OCI-LY3 (cell line): ENCODE measurements at regions not wholly inside any gene's neighbourhood (a gene's known extent, or its start where the extent isn't known, plus 50 kb on each side); places are given as distances from the start of the nearest gene placed in this dataset.

Experiments
- H2AFZ ChIP-seq: fragments of 200-600, 300-600 bp; shearing (Covaris generic); 2 replicates; pipeline ENCODE4 v1.6.0; 2014; ENCODE audit warnings: antibody characterized with exemption, low read depth, low read length
- H3K27ac ChIP-seq: fragments of 200-600, 300-600 bp; sonication (generic); 2 replicates; pipeline ENCODE4 v1.5.1; 2014; ENCODE audit warnings: mild to moderate bottlenecking, low read length, moderate library complexity, mixed read lengths
- H3K27me3 ChIP-seq: fragments of 200-600, 300-600 bp; sonication (generic); 2 replicates; pipeline ENCODE4 v1.6.1; 2014; ENCODE audit warnings: low read depth, low read length, mixed read lengths
- H3K36me3 ChIP-seq: fragments of 200-600, 300-600 bp; sonication (generic); replicated peaks from 2 replicates; pipeline ENCODE3; 2014; ENCODE audit warnings: low read depth, low read length, mixed read lengths
- H3K4me1 ChIP-seq: fragments of 300-600, 200-600 bp; sonication (generic); 2 replicates; pipeline ENCODE4 v1.6.1; 2014; ENCODE audit warnings: low read length, mixed read lengths
- H3K4me2 ChIP-seq: fragments of 200-600, 300-600 bp; sonication (generic); 2 replicates; pipeline ENCODE4 v1.6.1; 2014; ENCODE audit warnings: low read length, mixed read lengths
- H3K4me3 ChIP-seq: fragments of 300-600, 200-600 bp; sonication (generic); 2 replicates; pipeline ENCODE4 v1.5.1; 2014; ENCODE audit warnings: antibody characterized with exemption, mild to moderate bottlenecking, low read length, moderate library complexity
- H3K79me2 ChIP-seq: fragments of 300-600, 200-600 bp; shearing (Covaris generic); 2 replicates; pipeline ENCODE4 v1.6.1; 2014; ENCODE audit warnings: mild to moderate bottlenecking, low read length, mixed read lengths
- H3K9ac ChIP-seq: fragments of 300-600, 200-600 bp; shearing (Covaris generic); 2 replicates; pipeline ENCODE4 v1.6.0; 2014; ENCODE audit warnings: mild to moderate bottlenecking, low read length, moderate library complexity
- H3K9me3 ChIP-seq: fragments of 200-600, 300-600 bp; shearing (Covaris generic); 2 replicates; pipeline ENCODE4 v1.6.1; 2014; ENCODE audit warnings: low read length, mixed read lengths; ENCODE audit not compliant: insufficient read depth
- H4K20me1 ChIP-seq: fragments of 200-600, 300-600 bp; sonication (generic); 2 replicates; pipeline ENCODE4 v1.6.1; 2016; ENCODE audit warnings: low read length, mixed read lengths; ENCODE audit not compliant: insufficient read depth
- EZH2phosphoT487 ChIP-seq: fragments of 200-600 bp; shearing (Covaris generic); IDR thresholded peaks from 2 replicates; pipeline ENCODE4 v1.6.1; 2018; ENCODE audit warnings: antibody characterized with exemption, mixed run types, low read depth
- TF ChIP-seq, protein P1 (sequence below): fragments of 200-600, 300-600 bp; sonication (generic); IDR thresholded peaks from 2 replicates; pipeline ENCODE4 v1.5.1; 2014; ENCODE audit warnings: antibody characterized with exemption, low read length, low read depth

DNA sequence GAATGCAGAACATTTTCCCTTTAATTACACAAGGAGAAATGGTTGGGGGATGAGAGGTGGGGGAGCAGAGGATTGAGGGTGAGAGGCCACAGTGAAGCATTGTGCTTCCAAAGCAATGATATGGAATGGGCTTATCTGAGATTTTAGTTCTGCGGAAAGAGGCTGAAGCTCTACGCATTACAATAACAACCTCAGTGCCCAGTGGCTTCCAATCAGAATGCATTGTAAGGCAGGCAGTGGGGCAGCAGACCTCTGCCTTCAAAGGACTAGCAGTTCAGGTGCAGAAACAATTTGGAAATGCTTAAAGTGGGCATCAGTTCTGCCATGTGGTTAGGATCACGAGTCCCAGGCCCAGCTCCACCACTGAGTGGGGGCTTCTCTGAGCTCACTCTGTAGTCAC is 251.0 kb upstream of the ZMIZ1 start:
- Histone ChIP-seq H3K9me3 (no peaks in the 10 kb centered on the region), H3K9ac (no peak overlapping the region), H3K36me3 (no peaks in the 10 kb centered on the region), H4K20me1 (no peaks in the 10 kb centered on the region), H3K27me3 (peaks cover 8% of the 10 kb centered on the region; the same call in 1 of the 2 replicates), H3K4me2 (no peak overlapping the region), H2AFZ (no peak overlapping the region), H3K4me3 (no peak overlapping the region), H3K27ac (no peak overlapping the region), H3K4me1 (no peaks in the 10 kb centered on the region), H3K79me2 (no peaks in the 10 kb centered on the region)
- TF ChIP-seq, protein P1, sequence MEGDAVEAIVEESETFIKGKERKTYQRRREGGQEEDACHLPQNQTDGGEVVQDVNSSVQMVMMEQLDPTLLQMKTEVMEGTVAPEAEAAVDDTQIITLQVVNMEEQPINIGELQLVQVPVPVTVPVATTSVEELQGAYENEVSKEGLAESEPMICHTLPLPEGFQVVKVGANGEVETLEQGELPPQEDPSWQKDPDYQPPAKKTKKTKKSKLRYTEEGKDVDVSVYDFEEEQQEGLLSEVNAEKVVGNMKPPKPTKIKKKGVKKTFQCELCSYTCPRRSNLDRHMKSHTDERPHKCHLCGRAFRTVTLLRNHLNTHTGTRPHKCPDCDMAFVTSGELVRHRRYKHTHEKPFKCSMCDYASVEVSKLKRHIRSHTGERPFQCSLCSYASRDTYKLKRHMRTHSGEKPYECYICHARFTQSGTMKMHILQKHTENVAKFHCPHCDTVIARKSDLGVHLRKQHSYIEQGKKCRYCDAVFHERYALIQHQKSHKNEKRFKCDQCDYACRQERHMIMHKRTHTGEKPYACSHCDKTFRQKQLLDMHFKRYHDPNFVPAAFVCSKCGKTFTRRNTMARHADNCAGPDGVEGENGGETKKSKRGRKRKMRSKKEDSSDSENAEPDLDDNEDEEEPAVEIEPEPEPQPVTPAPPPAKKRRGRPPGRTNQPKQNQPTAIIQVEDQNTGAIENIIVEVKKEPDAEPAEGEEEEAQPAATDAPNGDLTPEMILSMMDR: no peak
- no peak for TF ChIP-seq EZH2phosphoT487

DNA sequence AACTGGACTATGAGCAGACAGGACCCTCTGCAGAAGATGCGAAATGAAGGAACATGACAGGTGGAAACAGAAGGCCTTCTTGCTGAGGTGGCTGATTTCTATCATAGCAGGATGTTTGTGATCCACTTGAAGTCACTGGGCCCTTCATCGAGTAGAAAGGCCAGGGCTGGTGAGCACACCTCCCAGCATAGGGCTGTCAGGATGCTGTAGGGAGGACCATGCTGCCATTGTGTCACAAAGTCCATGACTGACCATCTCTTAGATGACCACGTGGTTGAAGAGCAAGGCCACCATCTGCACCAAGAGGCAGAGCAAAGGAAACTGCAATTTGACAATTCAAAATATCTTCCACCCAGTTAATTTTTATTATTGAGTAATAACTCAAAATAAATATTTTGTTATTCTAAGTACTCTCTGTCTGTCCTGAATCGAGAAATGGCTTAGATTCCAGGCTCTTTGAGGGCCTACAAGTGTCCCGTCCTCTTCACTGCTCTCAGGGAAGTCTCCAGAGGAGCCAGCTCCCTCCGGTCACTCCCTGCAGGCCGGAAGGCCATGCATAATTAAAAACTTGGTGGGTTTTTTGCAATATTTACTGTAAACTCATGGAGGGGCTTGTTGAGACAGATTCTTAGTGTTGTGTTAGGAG is 249.3 kb upstream of the ZMIZ1 start:
- 0 out of 2 replicates have a peak, but pooled peaks cover 9% of the 10 kb centered on the region for H3K27me3 ChIP-seq

DNA sequence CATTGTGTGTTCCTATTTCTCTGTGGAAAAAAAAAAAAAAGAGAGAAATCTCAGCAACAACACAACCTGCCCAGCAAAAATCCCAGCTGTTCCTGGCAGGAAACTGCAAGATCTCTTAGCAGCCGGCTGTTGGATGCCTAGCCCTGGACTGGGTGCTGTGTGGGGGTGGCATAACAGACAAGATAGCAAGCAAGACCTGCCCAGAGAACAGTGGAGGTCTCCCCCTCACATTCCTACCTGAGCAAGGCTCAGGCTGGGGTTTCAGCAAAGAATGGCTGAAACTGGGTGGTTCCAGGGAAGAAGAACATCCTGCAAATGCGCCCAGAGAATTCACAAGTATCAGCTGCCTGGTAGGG is 248.8 kb upstream of the ZMIZ1 start:
- Histone ChIP-seq H4K20me1 (no peaks in the 10 kb centered on the region), H3K4me2 (no peak overlapping the region)
- no peak for TF ChIP-seq EZH2phosphoT487
- TF ChIP-seq, protein P1: no peak

More for the DNA sequence above, 249.3 kb upstream of the ZMIZ1 start:
- no peaks in the 10 kb centered on the region for H3K4me1 ChIP-seq
- H3K9ac ChIP-seq: no peak overlapping the region
- H4K20me1 ChIP-seq: no peaks in the 10 kb centered on the region
- no peak for TF ChIP-seq EZH2phosphoT487
- TF ChIP-seq, protein P1: no peak
- H3K4me3 ChIP-seq: no peak overlapping the region
- H3K36me3 ChIP-seq: no peaks in the 10 kb centered on the region
- H2AFZ ChIP-seq: no peak overlapping the region
- no peak overlapping the region for H3K4me2 ChIP-seq
- no peaks in the 10 kb centered on the region for H3K79me2 ChIP-seq
- no peak overlapping the region for H3K27ac ChIP-seq
- H3K9me3 ChIP-seq: no peaks in the 10 kb centered on the region

GRCh38 chr10:78821052-78821451 is 247.7 kb upstream of the ZMIZ1 start:
- no peak overlapping the region for H3K27ac ChIP-seq

More for the DNA sequence above, 248.8 kb upstream of the ZMIZ1 start:
- Histone ChIP-seq H3K4me3 (no peak overlapping the region), H3K79me2 (no peaks in the 10 kb centered on the region), H3K36me3 (no peaks in the 10 kb centered on the region), H3K27ac (no peak overlapping the region), H3K9me3 (no peaks in the 10 kb centered on the region), H3K27me3 (0 out of 2 replicates have a peak, but pooled peaks cover 9% of the 10 kb centered on the region), H2AFZ (no peak overlapping the region), H3K4me1 (no peaks in the 10 kb centered on the region), H3K9ac (no peak overlapping the region)

More at GRCh38 chr10:78821052-78821451, 247.7 kb upstream of the ZMIZ1 start:
- no peak overlapping the region for H3K4me2 ChIP-seq
- no peaks in the 10 kb centered on the region for H4K20me1 ChIP-seq
- H3K79me2 ChIP-seq: no peaks in the 10 kb centered on the region
- H3K4me1 ChIP-seq: no peaks in the 10 kb centered on the region
- H2AFZ ChIP-seq: no peak overlapping the region
- H3K9me3 ChIP-seq: no peaks in the 10 kb centered on the region
- peaks cover 9% of the 10 kb centered on the region; the same call in 1 of the 2 replicates for H3K27me3 ChIP-seq
- H3K4me3 ChIP-seq: no peak overlapping the region
- TF ChIP-seq, protein P1: no peak
- TF ChIP-seq EZH2phosphoT487: no peak
- H3K9ac ChIP-seq: no peak overlapping the region
- no peaks in the 10 kb centered on the region for H3K36me3 ChIP-seq
